Lower lobe of right lung (tissue), 2 donors: ENCODE measurements at regions not wholly inside any gene's neighbourhood (a gene's known extent, or its start where the extent isn't known, plus 50 kb on each side); places are given as distances from the start of the nearest gene placed in this dataset.

Source experiments
- ATAC-seq, 2 donors: fragments of 200-7000 bp; cut with Tn5 transposase; one replicate each; pipeline ENCODE4 v1.9.1; 2020 to 2022; ENCODE audit warnings: mild to moderate bottlenecking in 2 of 2, moderate library complexity in 2 of 2
- DNase-seq: peaks from one replicate; pipeline ENCODE4 v3.0.0-alpha.2; 2020
- H3K27ac ChIP-seq: fragments of 200-600 bp; one replicate; pipeline ENCODE4 v1.8.0; 2022
- H3K27me3 ChIP-seq: fragments of 200-600 bp; one replicate; pipeline ENCODE4 v1.8.0; 2022; ENCODE audit warnings: low read depth
- H3K36me3 ChIP-seq: fragments of 200-600 bp; one replicate; pipeline ENCODE4 v1.8.0; 2022; ENCODE audit warnings: mild to moderate bottlenecking
- H3K4me1 ChIP-seq: fragments of 200-600 bp; one replicate; pipeline ENCODE4 v1.8.0; 2022
- H3K4me3 ChIP-seq: fragments of 200-600 bp; one replicate; pipeline ENCODE4 v1.8.0; 2022; ENCODE audit warnings: mild to moderate bottlenecking
- H3K9me3 ChIP-seq: fragments of 200-600 bp; one replicate; pipeline ENCODE4 v1.8.0; 2022
- intact Hi-C: fragments of 100-400 bp; cut with DNase I; formaldehyde crosslinking; loops from one replicate; pipeline ENCODE4 v1.11.0; 2022
- TF ChIP-seq, protein P1 (sequence below): fragments of 200-600 bp; IDR thresholded peaks from one replicate; pipeline ENCODE4 v1.8.0; 2022; ENCODE audit warnings: antibody characterized with exemption, mild to moderate bottlenecking
- donor health status: DM: no; HTN: yes; CAD: no; lungs with severe emphysema.

DNA sequence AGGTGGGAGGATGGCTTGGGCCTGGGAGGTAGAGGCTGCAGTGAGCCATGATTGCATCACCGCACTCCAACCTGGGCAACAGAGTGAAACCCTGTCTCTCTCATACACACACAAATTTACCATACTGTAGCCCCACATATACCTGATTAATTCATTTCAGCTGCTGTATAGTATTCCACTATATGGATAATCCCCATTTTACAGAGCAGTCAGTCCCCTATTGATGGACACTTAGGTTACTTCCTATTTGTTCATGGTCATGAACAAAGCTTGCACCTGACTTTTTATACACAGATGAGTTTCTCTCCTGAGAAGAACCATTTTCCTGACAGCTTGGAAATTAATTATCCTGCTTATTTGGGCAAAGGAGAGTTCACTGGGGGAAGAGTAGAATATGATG, 59.2 kb downstream of the EMX2 start:
- TF ChIP-seq, protein P1, sequence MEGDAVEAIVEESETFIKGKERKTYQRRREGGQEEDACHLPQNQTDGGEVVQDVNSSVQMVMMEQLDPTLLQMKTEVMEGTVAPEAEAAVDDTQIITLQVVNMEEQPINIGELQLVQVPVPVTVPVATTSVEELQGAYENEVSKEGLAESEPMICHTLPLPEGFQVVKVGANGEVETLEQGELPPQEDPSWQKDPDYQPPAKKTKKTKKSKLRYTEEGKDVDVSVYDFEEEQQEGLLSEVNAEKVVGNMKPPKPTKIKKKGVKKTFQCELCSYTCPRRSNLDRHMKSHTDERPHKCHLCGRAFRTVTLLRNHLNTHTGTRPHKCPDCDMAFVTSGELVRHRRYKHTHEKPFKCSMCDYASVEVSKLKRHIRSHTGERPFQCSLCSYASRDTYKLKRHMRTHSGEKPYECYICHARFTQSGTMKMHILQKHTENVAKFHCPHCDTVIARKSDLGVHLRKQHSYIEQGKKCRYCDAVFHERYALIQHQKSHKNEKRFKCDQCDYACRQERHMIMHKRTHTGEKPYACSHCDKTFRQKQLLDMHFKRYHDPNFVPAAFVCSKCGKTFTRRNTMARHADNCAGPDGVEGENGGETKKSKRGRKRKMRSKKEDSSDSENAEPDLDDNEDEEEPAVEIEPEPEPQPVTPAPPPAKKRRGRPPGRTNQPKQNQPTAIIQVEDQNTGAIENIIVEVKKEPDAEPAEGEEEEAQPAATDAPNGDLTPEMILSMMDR: no peak
- Histone ChIP-seq H3K27me3 (peaks cover 2% of the 10 kb centered on the region), H3K4me1 (no peaks in the 10 kb centered on the region), H3K9me3 (no peaks in the 10 kb centered on the region), H3K4me3 (no peak overlapping the region), H3K36me3 (no peaks in the 10 kb centered on the region), H3K27ac (no peak overlapping the region)
- DNase-seq: no peak
- intact Hi-C loops: no loop called here
- ATAC-seq: no peak

- DNase-seq: no peak
- TF ChIP-seq, protein P1: no peak
- H3K4me1 ChIP-seq: no peaks in the 10 kb centered on the region
- no peak overlapping the region for H3K27ac ChIP-seq
- no peaks in the 10 kb centered on the region for H3K36me3 ChIP-seq
- intact Hi-C loops: no loop called here
- no peak for ATAC-seq
- H3K4me3 ChIP-seq: no peak overlapping the region
- no peaks in the 10 kb centered on the region for H3K9me3 ChIP-seq
- peaks cover 3% of the 10 kb centered on the region for H3K27me3 ChIP-seq
Measured at GRCh38 chr10:117603081-117603480, 60.5 kb downstream of the EMX2 start.

GRCh38 chr10:117603726-117604125, 61.2 kb downstream of the EMX2 start:
- Histone ChIP-seq H3K4me3 (no peak overlapping the region), H3K27me3 (peaks cover 3% of the 10 kb centered on the region), H3K9me3 (no peaks in the 10 kb centered on the region), H3K36me3 (no peaks in the 10 kb centered on the region), H3K27ac (no peak overlapping the region), H3K4me1 (no peaks in the 10 kb centered on the region)
- DNase-seq: no peak
- intact Hi-C loops: no loop called here
- TF ChIP-seq, protein P1: no peak
- ATAC-seq: no peak

GRCh38 chr10:117609095-117609795, 66.7 kb downstream of the EMX2 start:
- ATAC-seq (peak; percentile 92 to 97), DNase-seq (peak; percentile 66)
- Histone ChIP-seq H3K9me3 (no peaks in the 10 kb centered on the region), H3K27ac (no peak overlapping the region), H3K4me3 (no peak overlapping the region), H3K27me3 (peaks cover 22% of the 10 kb centered on the region), H3K4me1 (peaks cover 6% of the 10 kb centered on the region), H3K36me3 (no peaks in the 10 kb centered on the region)
- intact Hi-C loops: no loop called here
- TF ChIP-seq, protein P1: no peak

- TF ChIP-seq, protein P1: no peak
- no peak for DNase-seq
- intact Hi-C loops: no loop called here
- no peak overlapping the region for H3K27ac ChIP-seq
- peaks cover 22% of the 10 kb centered on the region for H3K27me3 ChIP-seq
- ATAC-seq: no peak
- H3K4me1 ChIP-seq: peaks cover 6% of the 10 kb centered on the region
- no peak overlapping the region for H3K4me3 ChIP-seq
- H3K9me3 ChIP-seq: no peaks in the 10 kb centered on the region
- H3K36me3 ChIP-seq: no peaks in the 10 kb centered on the region
Measured at GRCh38 chr10:117609796-117610170, 67.2 kb downstream of the EMX2 start.
